SIG-M5 treated with dmso at 0.1 percent for 504 hours (cell line): ENCODE measurements at regions not wholly inside any gene's neighbourhood (a gene's known extent, or its start where the extent isn't known, plus 50 kb on each side); places are given as distances from the start of the nearest gene placed in this dataset.

ENCODE experiments used
- DNase-seq: peaks from one replicate; lab custom pipeline; 2025; ENCODE audit not compliant: unreplicated experiment; lab: John Stamatoyannopoulos, UW

DNA sequence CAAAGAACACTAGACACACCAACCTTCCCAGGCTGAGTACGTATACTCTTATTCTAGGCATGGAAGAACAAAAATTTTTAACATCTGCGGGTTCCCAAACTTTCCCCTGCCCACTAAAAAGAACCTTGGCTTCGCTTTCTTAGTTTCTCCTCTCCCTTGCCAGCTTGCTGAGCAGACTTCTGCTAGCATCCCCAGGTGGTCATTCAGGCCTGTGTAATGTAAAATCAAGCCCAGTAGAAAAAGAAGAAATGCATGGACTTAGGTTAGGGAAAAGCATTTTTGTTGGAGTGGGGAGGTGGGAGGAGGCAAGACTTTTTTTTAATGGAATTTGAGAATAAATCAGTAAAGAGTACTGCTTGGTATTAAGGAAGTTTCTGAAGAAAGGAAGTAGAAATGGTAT is 331.0 kb upstream of the TLE4 start:
- no peak for DNase-seq

DNA sequence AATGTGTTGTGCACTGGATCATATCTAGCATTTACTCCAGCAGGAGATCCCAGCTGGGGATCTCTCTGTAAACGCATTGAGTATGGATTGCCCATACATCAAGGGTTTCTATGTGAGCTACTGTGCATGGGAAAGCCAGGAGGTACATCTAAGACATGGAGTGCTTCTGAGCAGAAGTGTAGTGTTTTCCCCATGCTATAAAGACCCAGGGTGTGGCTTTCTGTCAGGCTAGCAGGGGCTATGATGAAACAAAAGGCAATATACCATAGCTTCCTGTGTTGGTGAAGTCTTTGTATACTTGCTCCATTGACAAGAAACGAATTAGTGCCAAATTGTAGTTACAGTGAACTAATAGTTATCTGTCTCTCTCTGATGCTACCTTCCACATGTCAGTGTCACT is 329.3 kb upstream of the TLE4 start:
- DNase-seq = peak; percentile 45

DNA sequence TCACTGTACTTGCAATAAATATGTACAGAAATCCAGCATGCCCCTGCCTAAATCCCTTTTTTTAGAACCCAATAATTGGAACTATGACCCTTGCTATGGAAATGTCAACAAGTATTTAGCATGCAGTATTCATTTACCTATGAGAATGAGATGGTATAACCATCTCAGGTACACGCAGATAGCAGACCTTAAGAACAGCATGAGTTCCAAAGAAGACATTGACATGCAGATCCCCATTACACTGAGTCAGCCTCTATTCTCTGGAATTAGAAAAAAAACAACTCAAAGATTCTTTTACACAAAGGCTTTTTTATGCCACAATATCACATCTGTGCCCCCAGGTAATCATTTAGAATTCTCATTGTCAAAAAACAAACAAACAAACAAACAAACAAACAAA is 325.6 kb upstream of the TLE4 start:
- no peak for DNase-seq

DNA sequence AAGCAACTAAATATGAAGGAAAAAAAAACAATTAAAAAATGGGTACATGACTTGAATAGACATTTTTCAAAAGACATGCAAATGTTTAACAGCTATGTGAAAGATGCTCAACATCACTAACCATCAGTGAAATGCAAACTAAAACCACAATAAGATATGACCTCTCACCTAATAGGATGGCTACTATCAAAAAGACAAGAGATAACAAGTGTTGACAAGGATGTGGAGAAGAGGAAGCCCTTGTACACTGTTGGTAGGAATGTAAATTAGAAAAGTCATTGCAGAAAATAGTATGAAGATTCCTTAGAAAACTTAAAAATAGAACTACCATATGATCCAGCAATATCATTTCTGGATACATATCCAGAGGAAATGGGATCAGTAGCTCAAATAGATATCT is 324.7 kb upstream of the TLE4 start:
- no peak for DNase-seq

DNA sequence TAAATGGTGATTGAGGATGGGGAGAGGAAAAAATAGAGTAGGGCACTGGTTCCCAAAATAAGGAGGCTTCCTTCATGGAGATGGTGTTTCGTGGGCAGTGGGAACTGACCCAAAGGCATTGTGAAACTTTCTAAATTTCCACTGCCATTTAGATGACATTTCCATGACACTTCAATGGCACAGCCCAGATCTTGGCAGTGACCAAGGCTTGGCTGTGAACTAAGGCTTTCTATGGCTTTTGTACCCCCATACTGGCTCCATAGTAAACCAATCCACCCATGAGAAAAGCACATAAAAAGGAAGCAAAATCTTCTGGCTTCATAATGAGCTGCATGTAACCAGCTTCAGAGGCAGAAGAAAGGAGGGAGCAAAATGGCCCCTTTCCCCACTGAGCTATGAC is 321.0 kb upstream of the TLE4 start:
- DNase-seq = no peak

DNA sequence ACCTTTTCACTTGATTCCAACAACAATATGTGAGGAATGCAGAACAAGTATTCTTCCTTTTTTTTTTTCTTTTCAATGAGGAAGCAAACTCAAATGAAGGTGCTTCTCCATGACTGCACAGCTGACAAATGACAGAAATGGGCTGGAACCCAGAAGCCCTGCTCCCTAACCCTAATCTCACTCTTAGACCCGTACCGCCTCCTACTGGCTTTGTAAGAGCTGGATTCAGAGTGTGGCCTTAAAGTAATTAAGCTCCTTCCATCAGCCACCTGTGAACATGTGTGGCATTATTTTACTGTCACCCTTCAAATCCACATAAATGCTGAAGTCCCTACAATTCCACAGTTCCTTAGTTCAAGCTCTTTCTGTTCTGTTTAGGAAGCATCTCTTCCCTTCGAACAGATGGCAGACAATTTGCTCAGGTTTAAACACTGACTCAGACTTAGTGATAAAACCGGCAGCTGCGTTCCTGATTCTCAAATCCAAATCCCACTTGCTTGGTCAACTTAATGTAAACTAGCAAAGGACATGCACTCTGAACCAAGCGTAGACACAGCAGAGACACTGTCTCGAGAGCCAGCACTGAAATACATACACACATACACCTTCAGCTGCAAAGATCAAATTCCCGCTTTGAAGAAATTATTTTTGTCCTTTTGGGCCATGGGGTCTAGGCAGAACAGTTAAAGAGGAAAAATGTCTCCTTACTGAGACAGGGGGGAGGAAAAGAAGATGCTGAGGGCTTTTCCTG is 316.7 kb upstream of the TLE4 start:
- DNase-seq = no peak

DNA sequence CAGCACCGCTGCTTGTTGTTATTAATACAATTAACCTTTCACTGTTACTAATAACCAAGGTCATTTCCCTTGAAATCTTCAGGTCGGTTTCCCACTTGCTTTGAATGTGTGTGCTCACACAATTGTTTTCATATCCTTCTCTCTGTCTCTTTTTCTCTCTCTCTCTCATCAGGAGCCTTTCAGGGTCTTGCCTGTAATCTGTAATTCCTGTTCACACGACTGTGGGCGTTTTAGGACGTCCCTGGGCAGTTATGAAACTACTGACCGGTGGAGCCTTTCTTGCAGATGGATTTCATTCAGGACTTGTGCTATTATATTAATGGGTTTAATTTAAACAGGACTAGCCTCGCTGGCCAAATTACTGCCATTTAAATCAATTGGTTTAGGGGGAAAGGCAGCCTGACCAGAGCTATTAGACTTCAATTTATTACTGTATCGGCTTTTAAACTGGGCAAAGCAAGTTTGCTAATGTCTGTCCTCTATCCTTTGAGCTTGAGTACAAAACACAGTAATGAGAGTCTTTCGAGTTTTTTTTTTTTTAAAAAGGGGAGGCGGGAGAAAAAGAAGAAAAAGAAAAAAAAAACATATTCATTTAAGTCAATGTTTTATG is 316.0 kb upstream of the TLE4 start:
- no peak for DNase-seq

DNA sequence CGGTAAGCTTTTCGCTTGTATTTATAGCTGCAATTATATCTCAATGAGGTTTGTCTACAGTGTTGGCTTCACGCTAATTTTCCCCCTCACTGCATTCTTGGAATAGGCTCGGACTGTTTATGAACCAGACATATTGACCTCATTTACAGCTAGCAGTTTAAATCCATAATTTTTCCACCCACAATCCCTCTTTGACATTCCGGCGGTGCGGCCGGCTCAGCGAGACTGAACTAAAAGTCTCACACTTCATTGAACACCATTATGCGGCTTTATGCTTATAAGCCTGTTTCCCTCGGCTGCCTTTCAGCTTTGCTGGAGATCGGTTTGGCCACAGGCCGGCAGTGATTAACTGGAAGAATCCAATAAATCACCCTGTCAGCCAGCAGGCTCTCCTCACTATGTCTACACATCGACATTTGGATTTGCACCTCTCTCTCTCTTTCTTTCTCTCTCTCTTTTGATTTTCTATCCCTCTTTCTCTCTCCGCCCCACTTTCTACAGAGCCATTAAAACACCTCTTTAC is 315.0 kb upstream of the TLE4 start:
- DNase-seq = no peak

DNA sequence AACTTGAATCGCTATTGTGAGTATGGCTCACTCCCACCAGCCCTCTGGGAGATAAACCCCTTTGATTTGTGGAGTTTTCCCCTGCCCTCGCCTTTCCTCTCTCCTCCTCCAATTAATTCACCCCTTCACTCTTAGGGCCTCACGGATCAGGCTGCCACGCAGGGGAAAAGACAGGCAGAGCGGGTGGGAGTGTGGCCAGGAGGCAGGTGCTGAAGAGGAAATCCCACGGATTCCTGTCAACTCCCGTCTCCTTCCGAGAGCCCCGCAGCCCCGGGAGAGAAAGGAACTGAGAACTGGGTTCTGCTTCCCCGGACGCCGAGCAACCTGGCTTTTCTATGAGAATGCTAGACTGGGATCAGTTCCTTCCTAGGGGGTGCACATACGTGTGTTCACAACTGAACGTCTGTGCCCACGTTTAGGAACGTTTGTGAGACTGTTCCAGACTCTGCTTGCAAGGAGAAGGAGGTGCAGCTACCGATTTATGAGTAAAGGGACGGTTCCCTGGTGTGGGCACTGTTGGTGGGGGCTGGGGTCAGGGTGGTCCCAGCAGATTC is 314.5 kb upstream of the TLE4 start:
- DNase-seq = no peak

DNA sequence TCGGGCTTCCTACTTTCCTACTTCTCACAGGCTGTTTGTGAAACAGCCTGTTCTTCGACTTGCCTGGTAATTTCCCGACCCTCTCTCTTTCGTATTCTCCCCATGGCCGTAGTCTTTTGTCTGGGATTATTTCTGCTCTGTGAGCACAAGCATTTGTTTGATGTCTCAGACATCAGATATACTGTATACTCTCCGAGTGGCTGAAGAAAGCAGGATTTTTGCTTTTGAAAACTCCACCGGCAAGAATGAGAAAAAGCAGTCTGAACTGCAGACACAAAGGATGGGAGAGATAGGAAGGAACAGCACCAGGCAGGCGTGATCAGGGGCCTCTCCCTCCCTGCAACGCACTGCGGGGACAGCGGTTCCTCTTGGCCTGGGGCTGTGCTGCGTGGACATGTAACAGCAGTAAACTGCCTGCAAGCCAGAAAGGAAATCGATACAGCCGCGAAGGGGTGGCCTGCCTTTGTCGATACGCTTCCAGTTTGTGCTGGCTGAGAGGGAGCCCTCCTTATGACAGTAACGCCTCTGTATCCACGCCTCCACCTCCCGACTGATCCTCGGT is 313.9 kb upstream of the TLE4 start:
- DNase-seq = no peak

DNA sequence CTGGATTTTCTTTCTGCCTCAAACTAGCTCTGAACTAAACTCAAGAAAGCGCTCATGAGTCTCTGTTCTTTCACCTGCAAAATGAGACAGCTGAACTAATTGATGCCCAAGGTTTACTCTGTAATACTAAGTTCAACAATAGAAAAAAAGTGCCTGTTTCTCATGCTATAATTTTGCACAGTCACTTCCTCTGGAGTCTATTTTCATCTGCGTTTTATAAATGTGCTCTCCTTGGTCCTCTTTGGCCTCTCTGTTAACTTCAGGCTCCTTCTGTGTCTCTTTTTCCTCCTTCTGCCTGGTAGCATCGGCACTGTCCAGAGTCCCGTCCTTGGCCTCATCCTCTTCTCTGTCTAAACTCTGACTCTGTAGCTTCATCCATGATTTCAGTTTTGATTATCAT is 311.9 kb upstream of the TLE4 start:
- peak; percentile 52 for DNase-seq

DNA sequence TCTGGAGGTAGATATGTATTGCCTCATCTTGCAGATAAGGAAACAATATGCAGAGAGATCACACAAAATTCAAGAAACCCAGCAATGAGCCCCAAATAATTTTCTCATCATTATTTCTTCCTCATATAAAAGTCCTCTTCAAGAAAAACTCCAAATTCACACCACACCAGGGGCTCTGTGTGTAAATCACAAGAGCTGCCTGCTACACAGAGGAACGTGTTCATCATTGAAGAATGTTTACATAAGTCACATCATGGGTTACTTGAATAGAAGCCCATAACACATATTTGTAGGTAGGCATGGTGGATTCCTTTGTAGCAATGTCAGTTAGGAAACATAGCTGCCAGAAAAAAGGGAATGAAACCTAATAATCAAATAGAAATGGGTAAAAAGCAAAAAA is 308.1 kb upstream of the TLE4 start:
- DNase-seq = no peak

DNA sequence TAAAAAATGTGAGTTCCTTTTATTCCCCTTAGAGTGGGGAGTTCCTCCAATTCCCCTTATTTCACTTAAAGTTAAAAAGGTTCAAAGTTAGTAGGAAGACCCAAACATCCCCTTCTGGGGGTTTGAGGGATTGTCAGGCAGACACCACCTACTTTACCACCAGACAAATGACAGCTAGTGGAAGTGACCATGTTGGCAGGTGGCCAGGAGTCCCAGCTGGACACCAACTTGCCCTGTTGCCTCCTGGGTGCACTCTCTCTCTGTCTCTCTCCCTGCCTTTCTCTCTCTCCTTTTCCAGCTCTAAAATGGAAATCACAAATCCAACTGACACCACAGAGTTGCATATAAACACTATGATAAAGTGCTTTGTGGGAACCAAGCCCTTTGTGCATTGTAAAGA is 307.7 kb upstream of the TLE4 start:
- peak; percentile 18 for DNase-seq

DNA sequence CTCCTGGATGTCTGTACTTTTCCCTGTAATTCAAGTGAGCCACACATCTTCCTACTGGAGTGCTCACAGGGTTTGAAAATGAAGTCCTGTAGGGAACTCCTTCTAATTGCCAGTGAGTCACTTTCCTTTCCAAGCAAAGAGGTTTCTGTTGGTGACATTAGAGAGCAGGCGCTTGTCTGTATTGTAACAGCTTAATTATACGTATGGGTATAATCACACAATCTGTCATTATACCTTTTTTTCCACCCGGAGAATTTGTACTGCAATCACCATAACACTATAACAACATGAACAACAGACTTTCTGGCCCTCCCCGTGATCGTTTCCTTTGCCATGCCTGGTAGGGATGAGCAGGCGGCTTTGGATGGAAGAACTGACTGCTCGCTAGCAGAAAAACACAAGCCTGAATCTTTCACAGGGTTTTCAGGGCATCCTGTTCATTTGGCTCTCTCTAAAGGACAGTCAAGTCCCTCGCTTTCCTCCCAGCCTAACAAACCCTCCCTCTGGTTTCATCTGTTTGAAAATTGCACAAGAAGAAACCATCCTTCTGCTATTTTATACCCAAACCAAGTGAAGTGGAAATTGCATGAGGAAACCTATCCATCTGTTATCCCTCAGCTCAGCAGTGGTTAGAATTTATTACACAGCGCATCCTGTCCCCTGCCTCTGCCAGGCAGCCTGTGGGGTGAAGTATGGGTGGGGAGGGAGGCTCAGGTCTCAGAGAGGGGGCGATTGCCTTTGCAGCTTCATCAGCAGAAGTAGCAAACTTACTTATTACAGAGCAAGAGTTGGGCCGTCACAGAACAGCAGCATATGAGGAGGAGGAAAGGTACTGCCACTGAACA is 307.0 kb upstream of the TLE4 start:
- peak; percentile 93 for DNase-seq

DNA sequence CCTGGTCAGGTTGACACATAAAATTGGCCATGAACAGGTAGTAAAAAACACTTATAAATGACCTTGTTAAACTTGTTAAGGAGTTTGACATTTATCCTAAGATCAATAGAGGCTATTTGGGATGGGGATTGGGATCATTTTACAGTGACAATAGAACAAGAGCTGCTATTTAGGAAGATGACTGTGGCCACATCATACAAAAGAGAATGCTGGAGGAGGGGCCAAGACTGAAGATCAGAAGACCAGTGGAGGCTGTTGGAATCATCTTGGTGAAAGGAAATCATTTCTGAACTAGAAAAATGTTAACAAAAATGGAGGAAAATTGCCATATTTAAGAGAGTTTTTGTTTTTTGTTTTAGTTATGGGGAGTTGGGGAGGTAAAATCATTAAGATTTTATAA is 304.8 kb upstream of the TLE4 start:
- no peak for DNase-seq

DNA sequence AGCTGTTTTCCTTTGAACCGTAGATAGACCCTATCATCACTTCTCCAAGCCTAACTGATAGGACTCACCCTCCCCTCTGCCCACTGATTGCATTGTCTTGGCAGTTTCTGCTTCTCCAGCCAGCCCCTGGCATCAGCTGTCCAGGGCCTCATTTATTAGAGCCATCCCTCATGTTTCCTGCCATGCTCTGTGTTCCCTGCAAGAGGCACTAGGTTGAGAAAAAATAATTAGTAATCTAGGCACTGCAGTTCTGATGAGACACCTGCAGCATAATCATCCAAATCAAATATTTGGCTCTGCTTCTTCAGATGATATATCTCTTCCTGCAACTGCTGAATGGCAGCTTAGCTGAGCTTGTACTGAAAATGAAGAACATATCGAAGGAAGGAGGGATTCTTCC is 303.0 kb upstream of the TLE4 start:
- DNase-seq = no peak

DNA sequence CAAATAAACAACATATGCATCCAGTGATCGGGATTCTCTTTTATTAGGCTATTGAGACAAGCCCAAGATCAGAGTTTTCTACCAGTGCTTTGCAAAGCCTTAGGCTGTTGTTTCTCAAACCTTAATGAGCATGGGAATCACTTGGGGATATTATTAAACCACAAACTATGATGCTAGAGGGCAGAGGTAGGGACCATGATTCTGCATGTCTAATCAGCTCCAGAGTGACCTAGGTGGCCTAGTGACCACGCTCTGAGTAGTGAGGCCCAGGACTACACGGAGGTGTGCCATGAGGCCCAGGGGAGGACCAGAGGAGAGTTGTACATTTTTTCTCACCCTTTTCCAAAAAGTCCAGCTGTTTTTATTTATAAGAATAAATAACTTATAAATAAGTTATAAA is 298.5 kb upstream of the TLE4 start:
- no peak for DNase-seq

DNA sequence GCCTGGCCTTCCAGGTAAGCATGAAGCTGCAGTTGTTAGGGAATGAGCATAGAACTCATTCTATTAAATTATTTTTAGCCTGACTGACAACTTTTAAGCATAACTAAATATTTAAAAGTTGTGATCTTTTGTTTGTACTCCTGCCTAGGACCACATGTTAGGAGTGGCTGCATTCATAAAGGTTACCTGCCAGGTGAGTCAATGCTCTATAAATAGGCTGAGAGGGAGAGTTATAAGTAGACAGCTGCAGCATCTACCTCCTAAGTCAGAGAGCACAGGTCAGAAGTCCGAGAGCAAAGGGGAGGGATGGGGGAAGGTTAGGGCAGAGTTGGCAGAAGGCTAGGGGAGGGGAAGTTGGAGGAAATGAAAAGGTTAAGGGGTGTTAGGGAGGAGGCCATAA is 292.4 kb upstream of the TLE4 start:
- DNase-seq = no peak

DNA sequence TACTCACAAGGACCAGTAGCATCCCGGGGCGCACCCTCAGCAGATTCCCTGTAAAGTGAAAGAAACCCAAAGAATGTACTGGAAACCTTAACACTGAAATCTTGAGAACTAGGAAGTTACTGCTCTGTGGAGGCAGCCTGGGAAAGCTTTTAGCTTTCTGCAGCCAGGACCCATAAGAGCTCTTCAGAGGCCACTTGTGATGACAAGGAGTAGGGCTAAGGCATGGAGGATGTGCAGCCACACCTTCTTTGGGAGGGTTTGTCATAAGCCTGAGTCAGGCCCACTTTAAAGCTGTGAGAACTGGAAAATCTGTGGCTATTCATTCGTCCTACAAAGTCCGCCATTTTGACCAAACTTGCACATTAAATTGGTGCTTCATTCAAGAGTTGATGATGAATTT is 291.1 kb upstream of the TLE4 start:
- no peak for DNase-seq

DNA sequence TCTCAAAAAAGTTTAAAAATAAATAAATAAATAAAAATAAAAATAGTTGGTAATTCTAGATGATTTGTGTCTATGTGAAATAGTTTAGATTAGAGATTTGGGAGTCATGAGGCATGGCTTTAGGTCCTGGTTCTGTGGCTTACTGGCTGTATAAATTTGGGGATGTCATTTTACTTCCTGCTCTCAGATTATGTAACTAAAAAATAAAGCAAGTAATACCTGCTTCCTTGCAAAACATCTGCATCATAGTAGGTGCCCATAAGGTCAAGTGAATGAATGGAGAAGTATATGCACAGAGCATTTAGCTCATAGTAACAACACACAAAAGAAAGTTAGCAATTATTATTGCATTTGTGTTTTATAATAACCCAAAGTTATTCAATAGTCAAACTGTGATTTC is 287.7 kb upstream of the TLE4 start:
- DNase-seq = no peak

DNA sequence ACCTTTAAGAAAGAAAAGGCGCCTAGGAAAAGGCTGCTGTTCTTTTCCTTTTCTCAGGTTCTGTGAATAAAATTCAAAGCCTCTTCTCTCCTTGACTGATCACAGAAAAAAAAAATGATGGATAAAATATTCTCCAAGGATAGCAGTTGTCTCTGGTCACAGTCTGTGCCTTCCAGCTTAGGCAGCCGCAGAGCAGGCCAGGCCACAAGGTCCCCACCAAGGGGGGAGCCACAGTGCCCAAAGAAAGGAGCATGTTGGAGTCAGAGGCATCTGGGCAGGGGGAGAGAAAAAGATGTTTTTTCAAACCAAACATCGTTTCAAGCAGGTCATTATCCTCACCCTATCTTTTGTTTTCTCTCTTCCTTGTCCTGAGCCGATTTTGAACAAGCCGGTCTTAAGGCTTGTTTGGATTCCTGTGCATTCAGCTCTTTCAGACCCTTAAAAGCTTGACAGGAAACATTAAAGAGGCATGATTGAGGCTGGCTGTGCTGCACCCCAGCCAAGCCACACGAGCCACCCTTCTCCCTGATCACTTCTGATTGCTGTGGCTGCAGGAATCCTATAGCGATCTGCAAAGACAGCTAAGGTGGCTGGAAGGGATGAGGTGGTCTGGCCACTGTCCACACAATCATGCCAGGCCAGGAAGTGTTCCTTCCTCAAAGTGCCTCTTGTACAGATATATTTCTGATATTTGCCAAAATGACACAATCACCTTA is 284.6 kb upstream of the TLE4 start:
- DNase-seq = no peak
